ENCODE measurements at regions not wholly inside any gene's neighbourhood (a gene's known extent, or its start where the extent isn't known, plus 50 kb on each side); places are given as distances from the start of the nearest gene placed in this dataset.

DNA sequence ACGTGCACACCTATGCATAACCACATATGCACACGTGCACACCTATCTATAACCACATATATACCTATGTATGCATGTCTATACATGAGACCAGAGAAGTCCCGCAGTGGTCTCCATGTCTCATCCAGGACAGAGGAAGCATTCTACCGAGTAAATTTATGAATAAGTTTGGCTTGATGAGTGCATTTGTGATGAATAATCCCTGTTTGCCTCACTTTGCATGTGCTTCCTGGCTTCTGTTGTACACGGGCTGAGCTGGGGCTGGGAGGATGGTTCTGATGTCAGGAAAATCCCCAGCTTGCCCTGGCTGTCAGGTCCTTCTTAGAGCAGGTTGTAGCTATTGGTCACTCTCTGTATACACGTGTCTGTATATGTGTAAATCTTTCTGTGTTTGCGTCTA lies 157.6 kb upstream of the RPS6KA2 start:
- H3K4me1 ChIP-seq, result no peaks in the 10 kb centered on the region
- no peaks in the 10 kb centered on the region for H3K9me3 ChIP-seq
- 86 to 87% methylated on average over 7 of the region's 7 CpGs for whole genome bisulfite sequencing, 2 donors
- intact Hi-C loops (cut with DNase I), result no loop called here
- H3K36me3 ChIP-seq, result no peaks in the 10 kb centered on the region
- no peak overlapping the region for H3K4me3 ChIP-seq
- DNase-seq, result no peak
- no peak overlapping the region for H3K27ac ChIP-seq
- TF ChIP-seq, protein P1, sequence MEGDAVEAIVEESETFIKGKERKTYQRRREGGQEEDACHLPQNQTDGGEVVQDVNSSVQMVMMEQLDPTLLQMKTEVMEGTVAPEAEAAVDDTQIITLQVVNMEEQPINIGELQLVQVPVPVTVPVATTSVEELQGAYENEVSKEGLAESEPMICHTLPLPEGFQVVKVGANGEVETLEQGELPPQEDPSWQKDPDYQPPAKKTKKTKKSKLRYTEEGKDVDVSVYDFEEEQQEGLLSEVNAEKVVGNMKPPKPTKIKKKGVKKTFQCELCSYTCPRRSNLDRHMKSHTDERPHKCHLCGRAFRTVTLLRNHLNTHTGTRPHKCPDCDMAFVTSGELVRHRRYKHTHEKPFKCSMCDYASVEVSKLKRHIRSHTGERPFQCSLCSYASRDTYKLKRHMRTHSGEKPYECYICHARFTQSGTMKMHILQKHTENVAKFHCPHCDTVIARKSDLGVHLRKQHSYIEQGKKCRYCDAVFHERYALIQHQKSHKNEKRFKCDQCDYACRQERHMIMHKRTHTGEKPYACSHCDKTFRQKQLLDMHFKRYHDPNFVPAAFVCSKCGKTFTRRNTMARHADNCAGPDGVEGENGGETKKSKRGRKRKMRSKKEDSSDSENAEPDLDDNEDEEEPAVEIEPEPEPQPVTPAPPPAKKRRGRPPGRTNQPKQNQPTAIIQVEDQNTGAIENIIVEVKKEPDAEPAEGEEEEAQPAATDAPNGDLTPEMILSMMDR (IDR thresholded peaks at IDR 0.05), result no peak
- TF ChIP-seq POLR2AphosphoS5 (IDR thresholded peaks at IDR 0.05) (no peak), POLR2A (IDR thresholded peaks at IDR 0.05) (no peak), EP300 (IDR thresholded peaks at IDR 0.05) (no peak)
- no peaks in the 10 kb centered on the region for H3K27me3 ChIP-seq

DNA sequence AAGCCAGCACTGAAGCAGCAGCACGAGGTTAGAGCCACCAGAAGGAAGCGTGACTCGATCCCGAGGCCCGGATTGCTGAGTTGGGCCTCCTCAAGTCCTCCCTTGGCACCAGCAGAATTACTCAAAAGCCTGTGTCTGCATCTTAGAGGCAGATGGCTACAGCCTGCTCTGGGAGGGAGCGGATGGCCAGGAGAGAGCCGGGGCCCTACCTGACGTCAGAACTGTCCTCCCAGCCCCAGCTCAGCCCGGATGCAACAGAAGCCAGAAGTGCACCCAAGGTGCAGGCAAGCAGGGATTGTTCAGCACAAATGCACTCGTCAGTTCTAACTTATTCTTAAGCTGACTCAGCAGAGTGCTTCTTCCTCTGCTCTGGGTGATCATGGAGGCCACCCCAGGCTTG lies 155.5 kb upstream of the RPS6KA2 start:
- Histone ChIP-seq H3K27ac (no peak overlapping the region), H3K4me1 (no peaks in the 10 kb centered on the region), H3K36me3 (no peaks in the 10 kb centered on the region), H3K4me3 (no peak overlapping the region), H3K9me3 (no peaks in the 10 kb centered on the region), H3K27me3 (no peaks in the 10 kb centered on the region)
- no peak for DNase-seq
- TF ChIP-seq, protein P1 (IDR thresholded peaks at IDR 0.05), result no peak
- no peak for TF ChIP-seq POLR2A (IDR thresholded peaks at IDR 0.05)
- no peak for TF ChIP-seq EP300 (IDR thresholded peaks at IDR 0.05)
- TF ChIP-seq POLR2AphosphoS5 (IDR thresholded peaks at IDR 0.05), result no peak
- intact Hi-C loops (cut with DNase I), result no loop called here
- 78 to 82% methylated on average over 10 of the region's 10 CpGs for WGBS, 2 donors

DNA sequence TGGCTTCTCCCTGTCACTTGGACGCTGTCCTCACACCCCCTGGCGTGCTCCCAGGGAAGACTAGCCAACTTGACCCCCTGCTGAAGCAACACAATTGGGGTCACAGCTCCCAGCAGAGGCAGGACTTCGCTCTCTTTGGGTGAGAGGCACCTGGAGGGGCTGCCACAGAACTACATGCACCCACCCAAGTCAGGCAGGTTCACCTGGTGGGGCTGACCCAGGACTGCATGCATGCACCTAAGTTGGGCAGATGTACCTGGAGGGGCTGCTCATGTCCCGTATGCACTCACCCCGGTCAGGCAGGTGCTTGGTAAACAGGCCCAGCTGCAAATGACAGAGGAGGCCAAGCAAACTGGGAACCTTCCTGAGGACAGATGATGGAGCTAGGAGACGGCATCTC lies 154.3 kb upstream of the RPS6KA2 start:
- Histone ChIP-seq H3K4me1 (no peaks in the 10 kb centered on the region), H3K9me3 (no peaks in the 10 kb centered on the region), H3K4me3 (no peak overlapping the region), H3K27ac (no peak overlapping the region), H3K36me3 (no peaks in the 10 kb centered on the region), H3K27me3 (no peaks in the 10 kb centered on the region)
- 86 to 91% methylated on average over 6 of the region's 6 CpGs for WGBS, 2 donors
- intact Hi-C loops (cut with DNase I), result no loop called here
- no peak for TF ChIP-seq POLR2A (IDR thresholded peaks at IDR 0.05)
- no peak for TF ChIP-seq EP300 (IDR thresholded peaks at IDR 0.05)
- TF ChIP-seq POLR2AphosphoS5 (IDR thresholded peaks at IDR 0.05), result no peak
- TF ChIP-seq, protein P1 (IDR thresholded peaks at IDR 0.05), result no peak
- no peak for DNase-seq

DNA sequence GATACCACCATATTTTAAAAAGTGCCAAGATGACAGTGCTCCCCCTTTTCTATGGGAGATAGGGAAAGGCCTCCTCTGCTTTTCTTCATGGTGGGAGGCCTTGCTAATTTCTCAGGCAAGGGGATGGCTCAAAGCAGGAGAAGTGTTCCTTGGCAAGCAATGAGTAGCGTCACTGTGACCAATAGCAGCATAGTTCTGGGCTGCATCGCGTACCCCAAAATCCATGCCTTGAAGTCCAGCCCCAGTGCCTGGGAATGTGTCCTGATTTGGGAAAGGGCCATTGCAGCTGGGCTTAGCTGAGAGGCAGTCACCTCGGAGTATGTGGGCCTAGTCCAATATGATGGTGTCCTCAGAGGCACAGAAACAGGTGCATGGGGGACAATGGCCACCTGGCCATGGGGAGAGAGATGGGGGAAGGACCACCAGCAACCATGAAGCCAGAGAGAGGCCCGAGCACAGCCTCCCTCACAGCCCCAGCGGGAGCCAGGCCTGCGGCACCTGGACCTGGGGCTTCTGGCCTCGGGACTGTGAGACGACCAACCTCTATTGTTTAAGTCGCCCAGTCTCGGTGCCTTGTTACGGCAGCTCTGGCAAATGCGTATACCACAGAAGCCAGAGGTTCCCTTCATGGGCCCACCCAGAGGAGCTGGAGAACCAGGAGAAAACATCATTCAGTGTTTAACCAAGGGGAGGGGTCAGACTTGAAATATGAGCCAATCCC lies 153.1 kb upstream of the RPS6KA2 start:
- no peaks in the 10 kb centered on the region for H3K9me3 ChIP-seq
- H3K4me3 ChIP-seq, result no peak overlapping the region
- DNase-seq, result no peak
- intact Hi-C loops (cut with DNase I), result loop anchor here (5.0 kb wide), 2 partner anchors 217 to 362 kb away; partner anchors contain the start of gene CEP43
- no peak overlapping the region for H3K27ac ChIP-seq
- WGBS, 2 donors, result 94 to 95% methylated on average over 13 of the region's 13 CpGs
- no peaks in the 10 kb centered on the region for H3K27me3 ChIP-seq
- H3K36me3 ChIP-seq, result no peaks in the 10 kb centered on the region
- TF ChIP-seq, protein P1 (IDR thresholded peaks at IDR 0.05), result no peak
- TF ChIP-seq POLR2AphosphoS5 (IDR thresholded peaks at IDR 0.05), result no peak
- no peak for TF ChIP-seq POLR2A (IDR thresholded peaks at IDR 0.05)
- TF ChIP-seq EP300 (IDR thresholded peaks at IDR 0.05), result no peak
- H3K4me1 ChIP-seq, result no peaks in the 10 kb centered on the region

DNA sequence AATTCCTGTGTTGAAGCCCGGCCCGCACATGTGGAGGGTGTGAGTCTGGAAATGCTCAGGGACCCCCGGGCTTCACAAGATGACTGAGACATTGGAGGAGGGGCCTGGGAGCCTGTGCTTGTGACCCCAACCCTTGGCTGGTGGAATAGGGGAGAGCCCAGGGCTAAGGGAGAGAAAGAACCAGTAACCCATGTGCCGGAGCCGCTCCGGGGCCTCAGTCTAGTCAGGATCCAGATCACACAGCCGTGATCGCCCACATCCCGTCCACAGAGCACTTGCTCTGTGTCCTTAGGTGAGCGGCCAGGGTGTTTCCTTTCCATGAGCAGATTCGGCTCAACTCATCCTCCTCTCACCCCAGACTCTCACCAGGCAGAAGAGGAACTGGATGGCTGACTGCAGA lies 152.3 kb upstream of the RPS6KA2 start:
- Histone ChIP-seq H3K36me3 (no peaks in the 10 kb centered on the region), H3K27me3 (no peaks in the 10 kb centered on the region), H3K9me3 (no peaks in the 10 kb centered on the region), H3K27ac (no peak overlapping the region), H3K4me1 (no peaks in the 10 kb centered on the region), H3K4me3 (no peak overlapping the region)
- 93 to 94% methylated on average over 11 of the region's 11 CpGs for WGBS, 2 donors
- TF ChIP-seq POLR2AphosphoS5 (IDR thresholded peaks at IDR 0.05) (no peak), POLR2A (IDR thresholded peaks at IDR 0.05) (no peak), EP300 (IDR thresholded peaks at IDR 0.05) (no peak)
- intact Hi-C loops (cut with DNase I), result loop anchor here (5.0 kb wide), 2 partner anchors 218 to 363 kb away; partner anchors contain the start of gene CEP43
- DNase-seq, result no peak
